ENCODE measurements at regions not wholly inside any gene's neighbourhood (a gene's known extent, or its start where the extent isn't known, plus 50 kb on each side); places are given as distances from the start of the nearest gene placed in this dataset.

- DNase-seq (ENCODE audit: low spot score): peak; percentile 15
Measured at GRCh38 chr6:21808551-21809242, 215.1 kb downstream of the SOX4 start.

GRCh38 chr6:21811484-21811883 lies 217.9 kb downstream of the SOX4 start:
- DNase-seq (ENCODE audit: low spot score): no peak

- DNase-seq (ENCODE audit: low spot score): no peak
Measured at GRCh38 chr6:21816231-21816630, 222.7 kb downstream of the SOX4 start.

GRCh38 chr6:21820442-21820841 lies 226.9 kb downstream of the SOX4 start:
- DNase-seq (ENCODE audit: low spot score): no peak

- DNase-seq (ENCODE audit: low spot score): no peak
Measured at GRCh38 chr6:21823371-21823770, 229.8 kb downstream of the SOX4 start.

GRCh38 chr6:21824431-21825177 lies 231.1 kb downstream of the SOX4 start:
- DNase-seq (ENCODE audit: low spot score): no peak

GRCh38 chr6:21826023-21826422 lies 232.5 kb downstream of the SOX4 start:
- no peak for DNase-seq (ENCODE audit: low spot score)

- no peak for DNase-seq (ENCODE audit: low spot score)
Measured at GRCh38 chr6:21826904-21827303, 233.4 kb downstream of the SOX4 start.

- DNase-seq (ENCODE audit: low spot score): no peak
Measured at GRCh38 chr6:21827425-21828202, 234.1 kb downstream of the SOX4 start.

GRCh38 chr6:21828704-21829103 lies 235.2 kb downstream of the SOX4 start:
- DNase-seq (ENCODE audit: low spot score): no peak

GRCh38 chr6:21829126-21829525 lies 235.6 kb downstream of the SOX4 start:
- DNase-seq (ENCODE audit: low spot score): no peak

- no peak for DNase-seq (ENCODE audit: low spot score)
Measured at GRCh38 chr6:21831521-21832291, 238.2 kb downstream of the SOX4 start.

- no peak for DNase-seq (ENCODE audit: low spot score)
Measured at GRCh38 chr6:21836277-21836676, 242.7 kb downstream of the SOX4 start.

- no peak for DNase-seq (ENCODE audit: low spot score)
Measured at GRCh38 chr6:21836772-21837425, 243.3 kb downstream of the SOX4 start.

- DNase-seq (ENCODE audit: low spot score): no peak
Measured at GRCh38 chr6:21840428-21840827, 246.9 kb downstream of the SOX4 start.

GRCh38 chr6:21842875-21843645 lies 249.5 kb downstream of the SOX4 start:
- no peak for DNase-seq (ENCODE audit: low spot score)

- no peak for DNase-seq (ENCODE audit: low spot score)
Measured at GRCh38 chr6:21844120-21844917, 250.8 kb downstream of the SOX4 start.

GRCh38 chr6:21845018-21845417 lies 251.5 kb downstream of the SOX4 start:
- no peak for DNase-seq (ENCODE audit: low spot score)

GRCh38 chr6:21845439-21846140 lies 252.0 kb downstream of the SOX4 start:
- DNase-seq (ENCODE audit: low spot score): no peak

All from umbilical cord (tissue), 1 donor.